ENCODE measurements at regions not wholly inside any gene's neighbourhood (a gene's known extent, or its start where the extent isn't known, plus 50 kb on each side); places are given as distances from the start of the nearest gene placed in this dataset.

DNA sequence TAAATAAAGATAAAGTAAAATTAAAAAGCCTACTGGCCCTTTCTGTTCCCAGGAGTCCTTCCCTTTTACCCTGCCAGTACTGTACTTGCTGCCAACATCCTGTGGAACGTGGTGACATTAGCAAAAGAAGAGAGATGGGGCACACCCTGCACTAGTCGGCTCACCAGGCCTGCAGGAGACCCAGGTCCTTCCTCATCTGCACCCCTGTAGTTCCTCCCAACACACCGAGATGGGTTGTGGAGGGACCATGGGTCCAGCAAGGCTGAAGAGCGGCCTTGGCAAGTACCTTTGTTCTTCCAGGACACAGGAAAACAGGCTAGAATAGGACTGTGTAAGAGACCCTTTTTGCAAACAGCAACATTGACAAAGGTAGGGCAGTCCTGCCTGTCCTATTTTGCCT lies 98.7 kb upstream of the TMPRSS2 start:
- Mint-ChIP-seq H3K36me3 (ENCODE audit: insufficient read depth, unreplicated experiment) (no peaks in the 10 kb centered on the region), H3K27ac (ENCODE audit: low read depth, unreplicated experiment) (no peak overlapping the region), H3K4me1 (ENCODE audit: insufficient read depth, unreplicated experiment) (peaks cover 2% of the 10 kb centered on the region), H3K4me3 (ENCODE audit: unreplicated experiment) (no peak overlapping the region), H3K9me3 (ENCODE audit: unreplicated experiment) (no peaks in the 10 kb centered on the region), H3K27me3 (ENCODE audit: insufficient read depth, unreplicated experiment) (peaks cover 12% of the 10 kb centered on the region)
- intact Hi-C loops (cut with micrococcal nuclease): no loop called here
- POLR2A ChIA-PET: no interaction called here
- no TSS peak for BruUV-seq (replicated peaks)
- CTCF ChIA-PET: interaction anchor here (2.4 kb wide), 1 partner anchor 324 kb away, joined by 7 read pairs; no protein-coding TSS in a partner anchor
- DNase-seq (ENCODE audit: unreplicated experiment): no peak
- TF ChIP-seq, protein P1, sequence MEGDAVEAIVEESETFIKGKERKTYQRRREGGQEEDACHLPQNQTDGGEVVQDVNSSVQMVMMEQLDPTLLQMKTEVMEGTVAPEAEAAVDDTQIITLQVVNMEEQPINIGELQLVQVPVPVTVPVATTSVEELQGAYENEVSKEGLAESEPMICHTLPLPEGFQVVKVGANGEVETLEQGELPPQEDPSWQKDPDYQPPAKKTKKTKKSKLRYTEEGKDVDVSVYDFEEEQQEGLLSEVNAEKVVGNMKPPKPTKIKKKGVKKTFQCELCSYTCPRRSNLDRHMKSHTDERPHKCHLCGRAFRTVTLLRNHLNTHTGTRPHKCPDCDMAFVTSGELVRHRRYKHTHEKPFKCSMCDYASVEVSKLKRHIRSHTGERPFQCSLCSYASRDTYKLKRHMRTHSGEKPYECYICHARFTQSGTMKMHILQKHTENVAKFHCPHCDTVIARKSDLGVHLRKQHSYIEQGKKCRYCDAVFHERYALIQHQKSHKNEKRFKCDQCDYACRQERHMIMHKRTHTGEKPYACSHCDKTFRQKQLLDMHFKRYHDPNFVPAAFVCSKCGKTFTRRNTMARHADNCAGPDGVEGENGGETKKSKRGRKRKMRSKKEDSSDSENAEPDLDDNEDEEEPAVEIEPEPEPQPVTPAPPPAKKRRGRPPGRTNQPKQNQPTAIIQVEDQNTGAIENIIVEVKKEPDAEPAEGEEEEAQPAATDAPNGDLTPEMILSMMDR (IDR thresholded peaks at IDR 0.05; ENCODE audit: unreplicated experiment): no peak

DNA sequence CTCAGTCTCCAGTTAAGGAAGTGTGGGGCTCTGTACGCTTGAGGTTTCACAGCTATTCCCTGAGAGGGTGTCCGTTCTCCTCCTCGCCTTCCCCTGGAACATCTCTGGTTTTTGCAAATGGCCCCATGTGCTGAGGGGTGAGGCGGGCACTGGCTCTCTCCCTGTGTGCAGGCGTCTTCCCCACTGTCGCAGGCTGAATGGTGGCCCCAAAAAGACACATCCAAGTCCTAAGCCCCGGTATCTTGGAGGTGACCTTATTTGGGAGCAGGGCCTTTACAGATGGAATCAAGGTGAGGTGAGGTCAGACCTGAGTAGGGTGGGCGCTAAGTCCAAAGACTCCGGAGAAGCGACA lies 98.0 kb upstream of the TMPRSS2 start:
- intact Hi-C loops (cut with micrococcal nuclease): no loop called here
- TF ChIP-seq, protein P1 (IDR thresholded peaks at IDR 0.05; ENCODE audit: unreplicated experiment): no peak
- Mint-ChIP-seq H3K36me3 (ENCODE audit: insufficient read depth, unreplicated experiment) (no peaks in the 10 kb centered on the region), H3K27me3 (ENCODE audit: insufficient read depth, unreplicated experiment) (peaks cover 12% of the 10 kb centered on the region), H3K4me1 (ENCODE audit: insufficient read depth, unreplicated experiment) (peaks cover 6% of the 10 kb centered on the region), H3K27ac (ENCODE audit: low read depth, unreplicated experiment) (no peak overlapping the region), H3K9me3 (ENCODE audit: unreplicated experiment) (no peaks in the 10 kb centered on the region), H3K4me3 (ENCODE audit: unreplicated experiment) (no peak overlapping the region)
- no peak for DNase-seq (ENCODE audit: unreplicated experiment)
- CTCF ChIA-PET: interaction anchor here (1.0 kb wide), 1 partner anchor 322 kb away, joined by 3 read pairs; no protein-coding TSS in a partner anchor
- no TSS peak for BruUV-seq (replicated peaks)
- POLR2A ChIA-PET: no interaction called here

DNA sequence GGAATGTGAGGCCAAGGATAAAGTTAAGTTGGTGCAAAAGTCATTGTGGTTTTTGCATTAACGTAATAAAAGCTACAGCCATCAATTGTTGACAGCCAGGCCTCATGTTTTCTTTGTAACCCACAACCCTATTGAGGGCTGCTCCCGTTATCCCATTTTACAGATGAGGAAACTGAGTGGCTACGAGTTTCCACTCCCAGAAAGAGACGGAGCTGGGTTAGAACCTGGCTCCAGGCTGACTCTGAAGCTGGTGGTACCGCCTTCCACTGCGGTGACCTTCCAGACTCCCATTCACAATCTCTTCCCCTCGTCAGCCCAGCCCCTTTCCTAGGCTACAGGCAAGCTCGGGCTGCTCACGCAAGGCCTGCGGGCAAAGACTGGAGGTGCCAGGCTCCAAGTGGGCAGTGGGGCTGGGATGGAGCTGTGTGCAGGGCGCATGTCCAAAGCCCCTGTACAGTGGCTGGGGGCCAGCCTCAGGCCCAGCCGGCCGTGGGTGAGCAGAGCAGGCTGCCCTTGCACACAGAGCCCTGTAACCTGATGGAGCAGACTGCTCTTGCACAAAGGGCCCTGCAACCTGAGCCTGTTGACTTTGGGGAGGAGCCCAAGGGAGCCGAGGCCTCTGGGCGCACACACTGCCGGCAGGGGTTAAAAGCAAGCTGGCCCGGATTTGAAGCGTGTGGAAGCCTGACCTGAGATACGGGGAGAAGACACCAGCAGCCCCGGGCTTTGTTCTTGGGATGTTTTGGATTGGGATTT lies 97.4 kb upstream of the TMPRSS2 start:
- CTCF ChIA-PET: interaction anchor here (0.6 to 1.1 kb wide), 3 partner anchors 42 to 503 kb away, joined by 3 read pairs; no protein-coding TSS in a partner anchor
- H3K27ac Mint-ChIP-seq (ENCODE audit: low read depth, unreplicated experiment): no peak overlapping the region
- no peak overlapping the region for H3K4me3 Mint-ChIP-seq (ENCODE audit: unreplicated experiment)
- H3K4me1 Mint-ChIP-seq (ENCODE audit: insufficient read depth, unreplicated experiment): peaks cover 6% of the 10 kb centered on the region
- POLR2A ChIA-PET: no interaction called here
- intact Hi-C loops (cut with micrococcal nuclease): no loop called here
- TF ChIP-seq, protein P1 (IDR thresholded peaks at IDR 0.05; ENCODE audit: unreplicated experiment): no peak
- no TSS peak for BruUV-seq (replicated peaks)
- no peaks in the 10 kb centered on the region for H3K9me3 Mint-ChIP-seq (ENCODE audit: unreplicated experiment)
- DNase-seq (ENCODE audit: unreplicated experiment): no peak
- H3K36me3 Mint-ChIP-seq (ENCODE audit: insufficient read depth, unreplicated experiment): no peaks in the 10 kb centered on the region
- peaks cover 12% of the 10 kb centered on the region for H3K27me3 Mint-ChIP-seq (ENCODE audit: insufficient read depth, unreplicated experiment)

DNA sequence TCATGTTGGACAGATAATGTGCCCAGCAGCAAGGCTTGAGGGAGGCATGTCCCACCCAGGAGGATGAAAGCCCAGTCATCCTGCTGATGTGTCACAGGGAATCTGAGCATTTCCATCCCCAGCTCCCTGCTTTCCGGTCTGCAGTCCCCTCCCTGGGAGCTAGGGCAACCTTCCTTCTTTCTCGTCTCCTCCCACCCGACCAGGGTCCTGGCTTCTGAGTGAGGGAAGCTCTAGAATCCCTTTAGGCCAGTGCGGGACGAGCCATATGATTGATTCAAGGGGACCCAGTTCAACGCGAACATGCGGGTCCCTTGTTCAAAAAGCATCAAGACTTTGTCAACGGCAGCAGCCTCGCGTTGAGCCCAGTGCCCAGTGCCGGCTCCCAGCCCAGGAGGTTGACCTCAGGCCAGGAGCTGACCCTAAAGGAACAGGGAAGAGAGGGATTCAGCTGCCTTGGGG lies 96.7 kb upstream of the TMPRSS2 start:
- H3K27ac Mint-ChIP-seq (ENCODE audit: low read depth, unreplicated experiment): no peak overlapping the region
- H3K4me1 Mint-ChIP-seq (ENCODE audit: insufficient read depth, unreplicated experiment): peaks cover 6% of the 10 kb centered on the region
- CTCF ChIA-PET: interaction anchor here (0.6 to 1.1 kb wide), 2 partner anchors 41 to 503 kb away, joined by 3 read pairs; no protein-coding TSS in a partner anchor
- intact Hi-C loops (cut with micrococcal nuclease): no loop called here
- POLR2A ChIA-PET: no interaction called here
- TF ChIP-seq, protein P1 (IDR thresholded peaks at IDR 0.05; ENCODE audit: unreplicated experiment): no peak
- BruUV-seq (replicated peaks): no TSS peak
- H3K36me3 Mint-ChIP-seq (ENCODE audit: insufficient read depth, unreplicated experiment): no peaks in the 10 kb centered on the region
- H3K9me3 Mint-ChIP-seq (ENCODE audit: unreplicated experiment): no peaks in the 10 kb centered on the region
- H3K4me3 Mint-ChIP-seq (ENCODE audit: unreplicated experiment): no peak overlapping the region
- H3K27me3 Mint-ChIP-seq (ENCODE audit: insufficient read depth, unreplicated experiment): peaks cover 12% of the 10 kb centered on the region
- no peak for DNase-seq (ENCODE audit: unreplicated experiment)
